ENCODE measurements at regions not wholly inside any gene's neighbourhood (a gene's known extent, or its start where the extent isn't known, plus 50 kb on each side); places are given as distances from the start of the nearest gene placed in this dataset.

- no peak for DNase-seq
Measured at GRCh38 chr11:129290966-129291365, 84.7 kb upstream of the BARX2 start.

DNA sequence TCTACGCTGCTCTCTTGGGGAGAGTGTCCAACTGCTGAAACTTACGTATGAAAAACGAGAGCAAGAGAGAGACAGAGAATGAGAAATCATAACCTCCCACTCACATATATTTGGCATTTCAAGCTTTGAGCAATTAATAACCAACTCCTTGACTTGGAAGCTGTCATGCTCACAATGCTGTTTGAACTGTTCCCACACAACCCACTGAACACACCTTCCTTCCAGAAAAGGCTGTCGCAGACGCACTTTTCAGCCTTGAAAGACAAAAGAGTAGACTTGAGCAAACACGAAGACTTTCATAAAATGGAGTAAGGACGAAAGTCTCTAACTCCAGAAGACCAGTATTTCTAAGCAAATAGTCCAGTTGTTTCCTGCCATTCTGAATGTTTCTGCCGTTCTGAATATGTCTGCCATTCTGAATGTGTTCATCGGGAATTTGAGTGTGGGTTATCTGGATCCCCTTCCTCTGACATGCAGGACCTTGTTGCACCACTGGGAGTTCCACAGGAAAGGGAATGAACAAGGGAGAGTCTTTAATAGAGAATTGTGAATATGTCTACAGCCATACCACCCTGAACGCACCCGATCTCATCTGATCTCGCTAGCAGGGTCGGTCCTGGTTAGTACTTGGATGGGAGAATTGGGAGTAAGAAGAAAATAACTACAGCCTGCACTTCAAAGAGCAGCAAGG, 86.2 kb upstream of the BARX2 start:
- no peak for DNase-seq

GRCh38 chr11:129287920-129288319, 87.7 kb upstream of the BARX2 start:
- no peak for DNase-seq

GRCh38 chr11:129286813-129287212, 88.8 kb upstream of the BARX2 start:
- DNase-seq = no peak

GRCh38 chr11:129285402-129285786, 90.3 kb upstream of the BARX2 start:
- no peak for DNase-seq

DNA sequence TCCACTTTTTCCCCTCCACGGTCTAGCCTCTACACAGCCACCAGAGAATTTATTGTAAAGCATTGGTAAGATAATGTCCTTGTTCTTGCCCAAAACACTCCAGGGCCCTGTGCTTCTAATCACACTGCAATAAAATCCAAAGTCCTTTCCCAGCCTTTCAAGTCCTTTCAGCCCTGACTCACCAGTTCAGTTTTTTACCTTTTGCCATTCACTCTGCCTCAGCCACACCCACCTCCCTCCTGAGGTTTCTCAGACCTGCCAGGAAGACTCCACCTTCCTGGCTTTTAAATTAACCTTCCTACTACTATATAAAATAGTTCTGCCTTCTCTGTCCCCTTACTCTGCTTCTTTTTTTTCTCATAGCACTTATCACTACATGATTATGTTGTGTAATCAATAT, 91.0 kb upstream of the ARHGAP32 start:
- no peak for DNase-seq

- DNase-seq = no peak
Measured at GRCh38 chr11:129282634-129283033, 90.5 kb upstream of the ARHGAP32 start.

GRCh38 chr11:129281471-129282415, 89.6 kb upstream of the ARHGAP32 start:
- DNase-seq = no peak

DNA sequence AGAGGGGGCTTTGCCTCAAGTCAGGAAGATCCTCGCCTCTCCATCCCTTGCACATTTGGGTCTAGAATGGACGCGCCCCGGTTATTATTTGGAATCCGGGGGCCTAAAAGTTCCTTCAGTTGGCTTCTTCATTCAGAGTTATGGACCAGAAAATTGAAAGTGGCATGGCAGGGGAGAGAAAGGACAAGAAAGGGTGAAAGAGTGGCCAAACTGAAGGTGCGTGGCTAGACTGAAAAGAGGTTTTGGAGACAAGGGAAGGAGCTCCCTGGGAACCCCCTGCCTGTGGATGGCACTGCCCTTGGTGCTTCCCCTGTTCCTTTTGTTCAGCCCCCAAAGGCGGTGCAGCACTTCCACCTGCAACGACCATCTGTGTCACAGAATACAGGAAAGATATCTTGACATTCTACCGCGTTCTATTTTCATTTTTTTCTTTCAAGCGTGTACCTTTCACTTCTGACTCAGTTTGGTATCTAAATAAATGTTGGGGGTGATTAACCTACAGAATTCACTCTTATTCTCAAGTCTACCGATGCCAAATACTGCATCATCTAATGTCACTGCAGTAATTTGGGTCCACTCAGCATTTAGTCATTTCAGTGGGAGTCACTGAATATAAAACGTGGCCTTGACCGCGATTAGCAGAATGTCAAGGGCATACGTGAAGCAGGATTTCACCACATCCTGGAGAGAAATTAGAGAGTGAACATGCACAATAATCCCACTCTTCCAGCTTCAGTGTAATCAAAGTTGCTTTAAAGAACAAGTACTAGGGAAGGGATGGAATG, 88.1 kb upstream of the ARHGAP32 start:
- DNase-seq = no peak

- DNase-seq = peak; percentile 84
Measured at GRCh38 chr11:129279326-129280026, 87.4 kb upstream of the ARHGAP32 start.

GRCh38 chr11:129278586-129279319, 86.6 kb upstream of the ARHGAP32 start:
- no peak for DNase-seq

DNA sequence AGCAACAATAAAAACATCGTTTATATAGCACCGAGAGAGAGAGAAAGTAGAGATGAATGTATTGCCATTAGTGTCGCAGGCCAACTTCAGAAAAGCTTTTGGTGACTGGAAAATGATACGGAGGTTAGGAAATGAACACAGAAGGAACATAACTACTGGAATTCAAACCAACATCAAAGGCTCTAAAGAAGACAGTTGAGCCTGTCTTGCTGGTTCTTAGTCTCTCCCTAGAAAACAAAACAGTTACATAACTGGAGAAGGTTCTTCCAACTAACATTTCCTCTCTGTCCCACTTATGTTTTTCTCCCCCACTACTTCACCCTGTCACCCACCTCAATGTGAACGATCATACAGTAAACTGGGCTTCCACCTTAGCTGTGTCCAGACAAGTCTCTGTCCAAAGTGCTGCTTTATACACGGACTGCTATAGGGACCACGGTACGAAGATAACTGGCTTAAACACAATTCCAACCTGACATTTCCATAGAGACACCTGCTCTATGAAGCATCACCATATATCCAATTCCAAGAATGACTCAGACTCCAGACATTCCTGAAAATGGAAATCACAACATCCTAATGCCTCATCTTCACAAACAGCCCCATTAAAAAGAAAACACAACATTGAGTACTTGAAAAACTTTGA, 85.2 kb upstream of the ARHGAP32 start:
- DNase-seq = no peak

DNA sequence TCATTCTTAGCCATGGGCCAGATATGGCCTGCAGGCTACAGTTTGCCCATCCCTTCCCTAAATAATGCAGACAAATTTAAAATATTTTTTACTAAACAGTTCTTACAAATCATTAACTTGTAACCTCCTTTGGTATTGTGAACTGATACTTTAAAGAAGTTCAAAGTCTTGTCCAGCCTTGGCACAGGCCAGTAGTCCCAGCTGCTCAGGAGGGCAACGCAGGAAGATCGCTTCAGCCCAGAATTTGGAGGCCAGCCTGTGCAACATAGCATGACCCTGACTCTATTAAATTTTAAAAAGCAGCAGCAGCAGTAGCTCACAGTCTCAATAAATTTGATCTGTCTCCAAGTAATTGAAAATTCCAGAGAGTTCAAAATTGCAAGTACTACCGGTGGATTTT, 83.7 kb upstream of the ARHGAP32 start:
- no peak for DNase-seq

- DNase-seq = no peak
Measured at GRCh38 chr11:129273944-129274711, 82.0 kb upstream of the ARHGAP32 start.

- DNase-seq = no peak
Measured at GRCh38 chr11:129273322-129273721, 81.2 kb upstream of the ARHGAP32 start.

- no peak for DNase-seq
Measured at GRCh38 chr11:129271030-129271429, 78.9 kb upstream of the ARHGAP32 start.

- DNase-seq = no peak
Measured at GRCh38 chr11:129270446-129270845, 78.3 kb upstream of the ARHGAP32 start.

GRCh38 chr11:129268371-129268770, 76.2 kb upstream of the ARHGAP32 start:
- DNase-seq = peak; percentile 36

GRCh38 chr11:129267716-129268115, 75.6 kb upstream of the ARHGAP32 start:
- no peak for DNase-seq

DNA sequence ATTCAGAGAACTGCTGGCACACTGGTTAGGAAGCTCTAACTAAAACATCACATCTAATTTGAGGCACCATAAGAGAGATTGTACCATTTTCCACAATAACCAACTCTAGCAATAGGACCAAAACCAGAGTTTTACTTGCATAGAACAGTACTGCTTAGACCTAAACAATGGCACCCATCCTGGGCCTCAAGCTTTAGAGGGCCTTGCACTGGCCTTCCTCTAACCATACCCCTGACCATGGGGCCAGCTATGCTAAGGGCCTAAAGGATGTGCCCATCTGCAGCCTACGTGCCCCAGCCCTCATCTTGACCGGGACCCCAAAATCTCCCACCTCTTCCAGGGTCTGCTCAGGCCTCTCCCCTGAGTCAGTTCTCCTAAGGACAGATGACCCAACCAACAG, 74.4 kb upstream of the ARHGAP32 start:
- no peak for DNase-seq

Measured in NCI-H2171 (cell line).